ENCODE measurements at regions not wholly inside any gene's neighbourhood (a gene's known extent, or its start where the extent isn't known, plus 50 kb on each side); places are given as distances from the start of the nearest gene placed in this dataset.
"Not testable (repeated sequence)": the region's sequence is repeated elsewhere in the genome, so short reads cannot be mapped to it uniquely, and the experiment has no call there.

DNA sequence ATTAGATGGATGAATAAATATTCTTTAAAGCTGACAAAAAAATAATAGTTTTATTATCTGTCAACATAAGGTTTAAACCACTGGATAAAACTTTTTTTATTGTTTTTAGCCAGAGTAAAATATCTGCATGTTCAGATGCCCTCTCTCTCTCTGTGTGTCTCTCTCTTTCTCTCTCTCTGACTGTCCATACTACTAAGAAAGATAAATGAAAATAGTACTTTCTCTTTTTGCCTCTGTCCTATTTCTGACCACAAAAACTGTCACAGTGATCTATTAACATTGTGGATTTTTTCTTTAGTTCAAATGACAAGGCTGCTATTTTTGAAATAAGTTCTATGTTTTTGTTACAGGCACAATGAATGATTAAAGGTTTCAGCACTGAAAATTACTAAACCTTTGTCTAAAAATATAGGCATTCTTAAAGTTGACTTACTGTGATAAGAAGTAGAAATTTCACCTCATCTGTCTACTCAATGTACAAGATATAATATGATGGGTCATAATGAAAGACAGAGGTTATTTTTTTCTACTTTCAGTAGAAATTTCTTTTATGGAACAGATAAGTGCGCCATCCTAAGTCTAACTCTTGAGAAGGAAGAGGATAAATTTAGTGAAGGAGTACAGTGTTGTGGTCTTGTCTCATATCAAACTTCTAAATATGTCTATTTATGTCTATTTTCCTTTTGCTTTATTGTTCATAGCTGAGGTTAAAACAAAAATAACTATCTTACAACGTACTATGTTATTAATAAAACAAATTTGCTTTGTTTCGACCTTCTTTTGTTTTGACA lies 341.9 kb upstream of the EYS start:
- no peak for DNase-seq (ENCODE audit: low read depth)

- no peak for DNase-seq (ENCODE audit: low read depth)
Measured at GRCh38 chr6:66032626-66033025, 325.6 kb upstream of the EYS start.

GRCh38 chr6:66029391-66029790 lies 322.4 kb upstream of the EYS start:
- DNase-seq (ENCODE audit: low read depth): no peak

GRCh38 chr6:65999288-65999791 lies 292.3 kb upstream of the EYS start:
- no peak for DNase-seq (ENCODE audit: low read depth)

DNA sequence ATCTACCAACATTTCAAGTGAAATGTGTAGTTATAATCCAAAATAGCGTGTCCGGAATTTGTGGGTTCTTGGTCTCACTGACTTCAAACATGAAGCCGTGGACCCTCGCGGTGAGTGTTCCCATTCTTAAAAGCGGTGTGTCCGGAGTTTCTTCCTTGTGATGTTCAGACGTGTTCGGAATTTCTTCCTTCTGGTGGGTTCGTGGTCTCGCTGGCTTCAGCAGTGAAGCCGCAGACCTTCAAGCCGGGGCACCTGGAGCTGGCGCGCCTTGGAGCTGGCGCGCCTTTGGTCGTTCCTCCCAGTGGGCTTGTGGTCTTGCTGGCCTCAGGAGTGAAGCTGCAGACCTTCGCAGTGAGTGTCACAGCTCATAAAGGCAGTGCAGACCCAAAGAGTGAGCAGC lies 291.5 kb upstream of the EYS start:
- no peak for DNase-seq (ENCODE audit: low read depth)

- DNase-seq (ENCODE audit: low read depth): no peak
Measured at GRCh38 chr6:65997539-65997938, 290.5 kb upstream of the EYS start.

DNA sequence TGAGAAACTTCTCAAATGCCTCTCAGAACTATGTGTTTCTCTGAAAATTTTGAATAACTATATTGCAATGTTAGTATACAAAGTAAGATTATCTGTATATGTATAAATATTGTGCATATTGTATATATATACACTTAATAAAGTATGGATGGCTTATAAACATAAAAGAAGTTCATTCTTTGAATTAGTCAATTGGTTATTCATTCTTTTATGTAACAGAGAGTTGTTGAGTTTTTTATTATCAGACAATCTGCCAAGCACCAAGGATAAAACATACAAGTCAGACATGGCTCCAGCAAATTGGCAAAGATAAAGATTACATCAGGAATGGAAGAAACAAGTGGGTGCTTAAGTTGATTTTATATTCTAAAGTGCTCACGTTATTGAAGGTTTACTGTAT lies 289.1 kb upstream of the EYS start:
- DNase-seq (ENCODE audit: low read depth): no peak

- no peak for DNase-seq (ENCODE audit: low read depth)
Measured at GRCh38 chr6:65989676-65990075, 282.6 kb upstream of the EYS start.

DNA sequence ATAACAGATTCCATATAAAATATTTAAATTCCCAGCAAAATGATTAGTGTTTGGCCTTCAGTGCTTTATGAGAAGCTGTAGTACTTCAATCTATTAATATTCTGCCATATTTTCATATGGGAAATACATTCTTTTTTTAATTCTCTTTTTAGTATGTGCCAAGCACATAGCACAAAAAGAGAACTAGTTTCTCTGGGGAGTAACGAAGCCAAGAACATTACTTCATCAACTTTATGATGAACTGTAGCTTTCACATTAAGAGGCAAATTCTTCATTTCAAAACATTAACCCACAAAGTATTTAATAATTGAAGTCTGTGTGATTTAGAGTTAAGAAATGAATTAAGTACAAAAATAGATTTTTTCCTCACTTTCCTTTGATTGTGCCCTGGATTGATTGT lies 281.0 kb upstream of the EYS start:
- no peak for DNase-seq (ENCODE audit: low read depth)

- no peak for DNase-seq (ENCODE audit: low read depth)
Measured at GRCh38 chr6:65984089-65984488, 277.1 kb upstream of the EYS start.

GRCh38 chr6:65979120-65979519 lies 272.1 kb upstream of the EYS start:
- peak; percentile 83 for DNase-seq (ENCODE audit: low read depth)

DNA sequence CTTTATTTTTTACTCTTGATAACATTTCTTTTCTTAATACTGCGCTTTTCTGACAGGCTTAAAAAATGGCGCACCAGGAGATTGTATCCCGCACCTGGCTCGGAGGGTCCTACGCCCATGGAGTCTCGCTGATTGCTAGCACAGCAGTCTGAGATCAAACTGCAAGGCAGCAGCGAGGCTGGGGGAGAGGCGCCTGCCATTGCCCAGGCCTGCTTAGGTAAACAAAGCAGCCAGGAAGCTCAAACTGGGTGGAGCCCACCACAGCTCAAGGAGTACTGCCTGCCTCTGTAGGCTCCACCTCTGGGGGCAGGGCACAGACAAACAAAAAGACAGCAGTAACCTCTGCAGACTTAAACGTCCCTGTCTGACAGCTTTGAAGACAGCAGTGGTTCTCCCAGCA lies 264.2 kb upstream of the EYS start:
- DNase-seq (ENCODE audit: low read depth): not testable (repeated sequence)

DNA sequence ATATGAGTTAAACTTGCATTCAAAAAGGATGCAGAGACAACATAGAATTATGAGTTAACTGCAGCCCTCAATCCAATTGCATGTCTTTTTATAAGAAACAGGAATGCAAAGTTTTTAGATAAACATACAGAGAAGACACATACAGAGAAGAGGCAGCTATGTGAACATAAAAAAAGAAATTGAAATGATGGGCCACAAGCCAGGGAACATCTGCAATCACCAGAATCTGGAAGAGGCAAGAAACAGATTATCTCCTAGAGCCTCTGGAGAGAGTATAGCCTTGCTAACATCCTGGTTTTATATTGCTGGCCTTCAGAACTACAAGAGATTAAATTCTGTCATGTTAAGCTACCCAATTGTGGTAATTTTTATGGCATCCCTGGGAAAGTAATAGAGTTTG lies 257.2 kb upstream of the EYS start:
- no peak for DNase-seq (ENCODE audit: low read depth)

DNA sequence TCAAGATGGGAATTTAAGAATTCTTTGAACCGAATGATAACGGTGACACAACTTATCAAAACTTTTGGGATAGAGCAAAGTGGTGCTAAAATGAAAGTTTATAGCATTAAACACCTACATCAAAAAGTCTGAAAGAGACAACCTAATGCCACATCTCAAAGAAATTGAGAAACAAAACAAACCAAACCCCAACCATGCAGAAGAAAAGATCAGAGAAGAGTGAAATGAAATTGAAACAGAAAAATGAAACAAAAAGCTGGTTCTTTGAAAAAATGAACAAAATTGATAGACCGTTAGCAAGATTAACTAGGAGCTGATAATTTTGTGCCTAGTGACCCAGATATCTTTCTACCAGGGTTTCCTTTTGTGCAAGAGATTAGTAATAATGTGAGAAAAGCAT lies 248.0 kb upstream of the EYS start:
- no peak for DNase-seq (ENCODE audit: low read depth)

- DNase-seq (ENCODE audit: low read depth): no peak
Measured at GRCh38 chr6:65948062-65948461, 241.0 kb upstream of the EYS start.

DNA sequence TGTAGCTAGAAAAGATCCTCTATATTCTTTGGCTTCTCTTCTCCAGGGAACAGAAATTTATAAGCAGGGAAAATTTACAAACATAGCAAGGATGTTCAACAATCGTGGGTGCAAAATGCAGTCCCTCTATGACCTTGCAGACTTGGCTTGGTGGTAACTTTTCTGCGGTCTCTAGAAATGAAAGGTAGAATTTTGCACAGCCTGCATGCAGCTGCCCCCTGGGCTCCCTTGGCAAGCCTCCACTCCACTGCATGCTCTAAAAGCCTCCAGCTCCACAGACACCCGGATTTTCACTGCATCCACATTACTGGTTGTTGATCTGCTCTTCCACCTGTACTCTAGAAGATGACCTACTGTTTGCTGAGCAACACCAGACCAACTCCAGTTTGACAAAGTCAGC lies 236.5 kb upstream of the EYS start:
- DNase-seq (ENCODE audit: low read depth): no peak

DNA sequence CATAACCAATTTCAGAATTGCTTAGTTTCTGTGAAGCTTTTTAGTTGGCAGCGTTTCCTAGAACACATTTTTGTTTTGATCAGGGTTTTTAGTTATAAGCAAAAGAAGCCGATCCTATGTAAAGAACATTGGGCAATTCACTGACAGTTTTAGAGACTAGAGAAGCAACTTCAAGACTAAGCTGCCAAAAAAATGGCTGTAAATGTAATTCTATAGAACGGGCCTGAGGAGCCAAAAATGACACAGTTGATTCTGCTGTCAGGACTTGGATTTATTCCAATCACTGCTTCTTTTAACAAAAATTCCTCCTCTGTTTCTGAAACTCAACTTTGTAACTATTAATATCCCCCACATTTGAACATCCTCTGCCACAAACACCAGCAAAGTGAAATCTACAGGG lies 236.0 kb upstream of the EYS start:
- DNase-seq (ENCODE audit: low read depth): no peak

DNA sequence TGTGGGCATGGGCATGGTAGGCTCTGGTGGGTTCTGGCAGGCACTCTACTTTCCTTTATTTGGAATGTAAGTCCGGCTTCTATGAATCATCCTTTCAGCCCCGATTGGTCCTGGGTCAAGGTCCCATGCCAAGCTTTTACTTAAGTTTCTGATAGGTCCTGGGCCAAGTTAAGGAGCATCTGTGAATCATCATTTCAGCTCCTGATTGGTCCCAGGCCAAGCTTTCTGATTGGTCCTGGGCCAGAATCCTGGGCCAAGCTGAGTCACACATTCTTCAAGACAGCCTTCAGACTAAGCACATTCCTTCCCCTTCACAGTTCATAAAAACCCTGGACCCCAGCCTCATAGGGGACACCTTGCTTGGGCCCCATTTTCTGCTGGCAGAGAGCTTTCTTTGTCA lies 231.0 kb upstream of the EYS start:
- DNase-seq (ENCODE audit: low read depth): peak; percentile 46

DNA sequence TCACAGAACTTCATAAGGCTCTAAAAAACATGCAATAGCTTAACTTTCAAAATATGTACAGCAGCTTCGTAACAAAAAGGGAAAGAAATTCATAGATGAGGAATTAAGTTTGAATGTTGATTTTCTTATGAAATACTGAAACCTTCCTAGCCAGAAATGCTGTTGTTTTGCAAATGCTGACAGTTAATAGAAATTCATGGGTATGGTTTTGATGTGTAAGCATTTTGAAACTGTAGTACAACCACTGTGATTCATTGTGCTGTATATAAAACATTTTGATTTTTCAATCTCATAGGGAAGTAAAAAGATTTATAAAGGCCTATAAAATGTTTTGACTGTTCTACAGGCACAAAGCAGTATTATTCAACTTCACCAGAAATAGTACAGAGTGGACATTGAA lies 228.4 kb upstream of the EYS start:
- no peak for DNase-seq (ENCODE audit: low read depth)

DNA sequence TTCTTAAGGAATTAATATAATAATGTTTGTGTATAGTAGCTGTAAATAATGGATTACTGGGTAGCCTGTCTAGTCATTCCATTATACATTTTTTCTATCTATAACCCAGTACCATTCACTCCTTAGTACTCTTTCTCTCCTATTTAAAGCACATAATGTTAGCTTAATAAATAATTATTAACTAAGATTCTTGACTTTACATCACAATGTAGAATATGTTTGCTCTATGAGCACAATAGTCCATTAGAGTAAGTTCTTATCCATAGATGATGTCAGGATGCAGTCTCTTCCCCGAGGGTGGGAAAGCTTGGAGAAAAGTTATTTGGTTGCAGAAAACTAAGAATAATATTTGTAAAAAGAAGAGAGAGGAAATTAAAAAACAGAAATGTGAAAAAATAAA lies 226.4 kb upstream of the EYS start:
- DNase-seq (ENCODE audit: low read depth): no peak

DNA sequence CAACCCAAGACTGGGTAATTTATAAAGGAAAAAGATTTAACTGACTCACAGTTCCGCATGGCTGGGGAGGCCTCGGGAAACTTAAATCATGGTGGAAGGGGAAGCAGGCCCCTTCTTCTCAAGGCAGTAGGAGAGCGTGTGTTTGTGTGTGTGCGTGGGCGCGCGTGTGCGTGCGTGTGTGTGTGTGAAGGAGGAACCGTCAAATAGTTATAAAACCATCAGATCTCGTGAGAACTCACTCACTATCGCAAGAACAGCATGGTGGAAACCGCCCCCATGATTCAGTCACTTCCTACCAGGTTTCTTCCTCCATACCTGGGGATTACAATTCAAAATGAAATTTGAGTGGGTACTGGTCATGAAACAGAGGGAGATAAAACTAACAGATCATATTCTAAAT lies 220.1 kb upstream of the EYS start:
- DNase-seq (ENCODE audit: low read depth): no peak

DNA sequence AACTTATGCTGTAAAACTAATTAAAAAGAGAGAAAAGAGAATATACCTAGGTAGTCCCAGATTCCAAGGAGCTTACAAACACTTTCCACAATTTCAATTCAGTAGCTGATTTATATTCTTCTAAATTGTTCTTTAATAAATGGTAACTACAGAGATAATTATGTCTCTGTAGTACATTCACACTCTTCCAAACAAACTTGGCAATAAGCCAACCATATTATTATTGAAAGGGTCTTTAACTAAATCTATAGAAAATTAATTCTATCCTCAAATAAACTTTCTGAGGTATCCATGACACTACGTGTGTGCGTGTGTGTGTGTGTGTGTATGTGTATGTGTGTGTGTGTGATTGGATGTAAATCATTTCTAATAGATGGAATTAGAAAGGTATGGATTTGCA lies 217.4 kb upstream of the EYS start:
- DNase-seq (ENCODE audit: low read depth): no peak

- no peak for DNase-seq (ENCODE audit: low read depth)
Measured at GRCh38 chr6:65922049-65922448, 215.0 kb upstream of the EYS start.

GRCh38 chr6:65908065-65908464 lies 201.0 kb upstream of the EYS start:
- no peak for DNase-seq (ENCODE audit: low read depth)

Measured in M059J (cell line).